Right lobe of liver (tissue), 6 donors: ENCODE measurements at regions not wholly inside any gene's neighbourhood (a gene's known extent, or its start where the extent isn't known, plus 50 kb on each side); places are given as distances from the start of the nearest gene placed in this dataset.

Source experiments
- ATAC-seq, 4 donors: fragments of 200-7000 bp; cut with Tn5 transposase; one replicate each; pipeline ENCODE4 v1.9.1; 2020; ENCODE audit warnings: mild to moderate bottlenecking in 4 of 4, moderate library complexity in 4 of 4
- DNase-seq, 3 donors: peaks; one replicate each; pipeline ENCODE4 v3.0.0-alpha.2; 2020
- H3K27ac ChIP-seq, 3 donors: fragments of 200-600 bp; one replicate each; pipeline ENCODE4 v1.8.0; 2022
- H3K27me3 ChIP-seq, 2 donors: fragments of 200-600 bp; one replicate each; pipeline ENCODE4 v1.8.0; 2022
- H3K36me3 ChIP-seq, 4 donors: fragments of 200-600 bp; sonication (generic) in 1 of 4; one replicate each; pipeline versions ENCODE4 v1.5.1 to v1.8.0; 2017 to 2022; ENCODE audit warnings: control low read depth in 1 of 4
- H3K4me1 ChIP-seq, 4 donors: fragments of 200-600 bp; sonication (generic) in 1 of 4; one replicate each; pipeline versions ENCODE4 v1.5.1 to v1.8.0; 2017 to 2022; ENCODE audit warnings: control low read depth in 1 of 4
- H3K4me3 ChIP-seq, 3 donors: fragments of 200-600 bp; one replicate each; pipeline ENCODE4 v1.8.0; 2022
- H3K9me3 ChIP-seq, 4 donors: fragments of 200-600 bp; sonication (generic) in 1 of 4; one replicate each; pipeline versions ENCODE4 v1.5.1 to v1.8.0; 2017 to 2022; ENCODE audit warnings: control low read depth in 1 of 4
- POLR2A ChIP-seq: fragments of 450-650 bp; IDR thresholded peaks from one replicate; pipeline ENCODE4 v1.6.1; 2017; ENCODE audit warnings: antibody characterized with exemption, mild to moderate bottlenecking
- WGBS: methylation state at CpG from one replicate; pipeline ENCODE4 v1.1.6; 2018; ENCODE audit warnings: low coverage, low lambda C conversion rate; ENCODE audit not compliant: insufficient coverage; ENCODE audit errors: missing lambda C conversion rate; 5-methylcytosine and 5-hydroxymethylcytosine counted together
- intact Hi-C, 2 donors: fragments of 100-400 bp; cut with DNase I; formaldehyde crosslinking; loops; one replicate each; pipeline versions ENCODE4 v1.11.2 to v1.14.1; 2022
- TF ChIP-seq, protein P1 (sequence below), 4 donors: fragments of 200-600 bp in 3 of 4; fragments of 450-650 bp in 1 of 4; IDR thresholded peaks; one replicate each; pipeline versions ENCODE4 v1.5.1 to v1.8.0; 2016 to 2022; ENCODE audit warnings: antibody characterized with exemption in 4 of 4, mild to moderate bottlenecking in 2 of 4
- donor health status: DM: no; HTN: yes; CAD: no.
- donor health status: DM: no; HTN: no; CAD: no.
- donor health status: DM: no; HTN: no; CAD: no.
- donor health status: DM: no; HTN: yes; CAD: no.
- donor health status: DM: no; HTN: yes; CAD: no.

DNA sequence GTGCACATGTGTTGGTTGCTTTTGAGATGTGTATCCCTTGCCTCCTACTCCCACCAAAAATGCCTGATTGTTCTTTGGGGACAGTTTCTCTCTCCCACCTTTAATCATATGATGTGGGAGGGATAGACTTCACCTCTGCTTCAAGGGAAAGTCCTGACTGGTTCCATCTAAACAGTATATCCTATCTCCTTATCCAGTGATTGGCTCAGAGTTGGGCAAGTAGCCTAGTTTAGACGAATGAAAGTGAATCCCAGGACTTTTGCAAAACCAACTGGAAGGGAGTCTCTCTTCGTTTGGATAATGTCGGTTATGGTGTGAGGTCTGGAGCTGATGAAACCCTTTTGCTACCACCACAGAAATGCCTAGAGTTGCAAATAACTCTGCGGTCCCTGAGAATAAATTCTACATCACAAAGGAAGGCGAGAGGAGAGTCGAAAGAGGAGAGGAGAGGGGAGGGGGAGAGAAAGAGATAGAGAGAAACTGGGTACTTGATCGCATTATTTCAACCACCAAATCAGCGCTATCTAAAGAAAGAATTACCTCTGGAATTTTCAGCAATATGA is 77.1 kb upstream of the SALL1 start:
- Histone ChIP-seq H3K4me1 (peaks cover 0 to 8% (median 0%) of the 10 kb centered on the region in 4 donors), H3K36me3 (no peaks in the 10 kb centered on the region), H3K9me3 (no peaks in the 10 kb centered on the region), H3K27ac (no peak overlapping the region), H3K27me3 (no peaks in the 10 kb centered on the region), H3K4me3 (no peak overlapping the region)
- DNase-seq (no peak), ATAC-seq (no peak)
- 67% methylated on average over 8 of the region's 8 CpGs for WGBS
- intact Hi-C loops = no loop called here
- no peak for TF ChIP-seq POLR2A
- TF ChIP-seq, protein P1, sequence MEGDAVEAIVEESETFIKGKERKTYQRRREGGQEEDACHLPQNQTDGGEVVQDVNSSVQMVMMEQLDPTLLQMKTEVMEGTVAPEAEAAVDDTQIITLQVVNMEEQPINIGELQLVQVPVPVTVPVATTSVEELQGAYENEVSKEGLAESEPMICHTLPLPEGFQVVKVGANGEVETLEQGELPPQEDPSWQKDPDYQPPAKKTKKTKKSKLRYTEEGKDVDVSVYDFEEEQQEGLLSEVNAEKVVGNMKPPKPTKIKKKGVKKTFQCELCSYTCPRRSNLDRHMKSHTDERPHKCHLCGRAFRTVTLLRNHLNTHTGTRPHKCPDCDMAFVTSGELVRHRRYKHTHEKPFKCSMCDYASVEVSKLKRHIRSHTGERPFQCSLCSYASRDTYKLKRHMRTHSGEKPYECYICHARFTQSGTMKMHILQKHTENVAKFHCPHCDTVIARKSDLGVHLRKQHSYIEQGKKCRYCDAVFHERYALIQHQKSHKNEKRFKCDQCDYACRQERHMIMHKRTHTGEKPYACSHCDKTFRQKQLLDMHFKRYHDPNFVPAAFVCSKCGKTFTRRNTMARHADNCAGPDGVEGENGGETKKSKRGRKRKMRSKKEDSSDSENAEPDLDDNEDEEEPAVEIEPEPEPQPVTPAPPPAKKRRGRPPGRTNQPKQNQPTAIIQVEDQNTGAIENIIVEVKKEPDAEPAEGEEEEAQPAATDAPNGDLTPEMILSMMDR (IDR thresholded peaks at IDR 0.05) = no peak

DNA sequence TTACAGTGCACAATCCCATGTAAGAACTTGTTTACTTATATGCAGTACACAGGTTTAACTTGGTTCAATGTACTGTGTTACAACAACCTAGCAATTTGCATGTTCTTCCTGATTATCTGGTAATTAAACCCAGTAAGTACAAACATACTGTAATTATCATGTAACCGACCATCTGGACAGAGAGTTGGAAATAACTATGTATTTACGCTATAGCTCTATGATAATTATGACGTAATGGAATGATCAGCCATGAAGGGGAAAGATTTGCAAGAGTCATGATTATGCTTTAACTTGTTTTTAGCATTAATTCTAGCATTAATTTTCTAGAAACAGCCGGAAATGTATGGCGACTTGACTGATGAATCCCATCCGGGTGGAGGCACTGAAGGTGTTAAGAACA is 74.8 kb upstream of the SALL1 start:
- no peak for DNase-seq
- Histone ChIP-seq H3K27ac (no peak overlapping the region), H3K4me1 (peaks cover 0 to 8% (median 0%) of the 10 kb centered on the region in 4 donors), H3K27me3 (no peaks in the 10 kb centered on the region), H3K4me3 (no peak overlapping the region), H3K9me3 (no peaks in the 10 kb centered on the region), H3K36me3 (no peaks in the 10 kb centered on the region)
- intact Hi-C loops = no loop called here
- WGBS = 81% methylated on average over 6 of the region's 6 CpGs
- TF ChIP-seq, protein P1 (IDR thresholded peaks at IDR 0.05) = no peak
- TF ChIP-seq POLR2A = no peak
- ATAC-seq = no peak

DNA sequence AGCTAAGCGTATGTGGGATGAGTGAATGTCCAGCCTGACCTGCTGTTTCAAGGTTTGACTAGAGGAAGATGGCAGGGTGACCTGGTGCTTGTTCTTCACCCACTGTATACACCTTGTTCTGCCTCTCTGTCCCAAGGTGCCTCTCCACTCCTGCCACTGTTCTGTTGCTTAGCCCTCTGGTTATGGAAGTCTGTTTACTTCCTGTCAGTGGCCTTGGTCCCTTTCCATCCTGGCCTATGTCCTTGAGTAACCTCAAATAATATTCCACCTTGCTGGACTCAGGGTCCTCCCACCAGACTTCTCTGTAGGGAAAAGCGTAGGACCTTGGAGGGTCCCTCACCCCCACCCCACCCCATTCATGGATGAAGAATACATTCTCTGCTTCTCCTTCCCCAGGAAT is 73.2 kb upstream of the SALL1 start:
- H3K36me3 ChIP-seq = no peaks in the 10 kb centered on the region
- H3K27me3 ChIP-seq = no peaks in the 10 kb centered on the region
- intact Hi-C loops = no loop called here
- 100% methylated on average over 1 of the region's 2 CpGs for WGBS
- no peaks in the 10 kb centered on the region for H3K9me3 ChIP-seq
- TF ChIP-seq, protein P1 (IDR thresholded peaks at IDR 0.05) = no peak
- no peak for TF ChIP-seq POLR2A
- DNase-seq = no peak
- H3K4me1 ChIP-seq = no peaks in the 10 kb centered on the region
- no peak overlapping the region for H3K4me3 ChIP-seq
- H3K27ac ChIP-seq = no peak overlapping the region
- no peak for ATAC-seq

DNA sequence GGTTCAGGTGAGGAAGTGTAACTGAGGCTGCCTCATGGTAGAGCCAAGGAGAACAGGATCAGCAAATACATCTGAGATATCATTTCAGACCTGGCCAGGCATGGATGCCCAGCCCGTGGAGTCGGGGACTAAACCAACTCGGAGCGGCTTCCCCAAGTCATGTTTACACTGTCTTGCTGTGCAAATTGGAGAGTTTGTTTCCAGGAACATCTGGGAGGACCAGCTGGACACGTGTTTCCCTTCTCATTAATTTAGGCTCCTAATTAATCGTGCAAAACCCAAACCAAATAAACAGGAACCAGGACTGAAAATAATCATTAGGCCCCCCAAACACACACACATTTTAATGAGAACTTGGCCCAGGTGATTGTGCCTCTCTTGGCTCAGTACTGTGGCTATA is 70.9 kb upstream of the SALL1 start:
- WGBS = 50% methylated on average over 6 of the region's 6 CpGs
- DNase-seq = no peak
- no peaks in the 10 kb centered on the region for H3K27me3 ChIP-seq
- no peak overlapping the region for H3K4me3 ChIP-seq
- no peaks in the 10 kb centered on the region for H3K4me1 ChIP-seq
- H3K27ac ChIP-seq = no peak overlapping the region
- TF ChIP-seq POLR2A = no peak
- TF ChIP-seq, protein P1 (IDR thresholded peaks at IDR 0.05) = no peak
- intact Hi-C loops = no loop called here
- H3K9me3 ChIP-seq = peaks cover 0 to 4% (median 0%) of the 10 kb centered on the region in 4 donors
- no peak for ATAC-seq
- no peaks in the 10 kb centered on the region for H3K36me3 ChIP-seq

DNA sequence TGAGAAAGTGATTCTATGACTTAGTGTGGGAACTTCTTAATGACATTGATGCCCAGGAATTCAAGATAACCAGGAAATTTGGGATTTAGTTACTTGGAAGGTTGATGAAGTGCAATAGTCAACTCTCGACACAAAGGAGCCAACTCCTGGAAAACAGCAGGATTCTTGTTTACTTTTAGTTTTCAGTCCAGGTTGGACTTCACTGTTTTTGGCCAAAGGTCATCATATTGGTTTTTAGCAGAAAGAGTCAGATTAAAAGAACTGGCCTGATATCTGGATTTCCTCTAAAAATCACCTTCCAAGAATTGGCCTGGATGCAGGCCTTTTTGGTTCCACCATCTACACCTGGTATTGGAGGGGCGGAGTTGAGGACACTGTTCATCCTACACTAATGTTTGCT is 60.1 kb upstream of the SALL1 start:
- 34% methylated on average over 2 of the region's 2 CpGs for WGBS
- Histone ChIP-seq H3K36me3 (no peaks in the 10 kb centered on the region), H3K4me1 (peaks cover 0 to 22% (median 10%) of the 10 kb centered on the region in 4 donors), H3K9me3 (no peaks in the 10 kb centered on the region), H3K27me3 (no peaks in the 10 kb centered on the region), H3K4me3 (no peak overlapping the region), H3K27ac (peak overlapping the region in 2 of 3 donors; percentile 33 to 49)
- intact Hi-C loops = no loop called here
- ATAC-seq (peak; percentile 86 to 93 (median 92)), DNase-seq (no peak)
- TF ChIP-seq, protein P1 (IDR thresholded peaks at IDR 0.05) = no peak
- no peak for TF ChIP-seq POLR2A
